Esophagus muscularis mucosa (tissue), 4 donors: ENCODE measurements at regions not wholly inside any gene's neighbourhood (a gene's known extent, or its start where the extent isn't known, plus 50 kb on each side); places are given as distances from the start of the nearest gene placed in this dataset.

Experiments
- DNase-seq: peaks from one replicate; pipeline ENCODE4 v3.0.0-alpha.2; 2017; ENCODE audit errors: extremely low spot score
- H3K27ac ChIP-seq, 4 donors: fragments of 200-600 bp; sonication (generic); replicated peaks in 1 of 4; 1 replicate in 3 of 4; 2 replicates in 1 of 4; pipeline ENCODE4 v1.5.1; 2016 to 2019; ENCODE audit warnings: mild to moderate bottlenecking in 1 of 4
- H3K27me3 ChIP-seq, 4 donors: fragments of 200-600 bp; sonication (generic); one replicate each; pipeline versions ENCODE4 v1.5.1 to v1.6.0; 2016 to 2019
- H3K36me3 ChIP-seq, 4 donors: fragments of 200-600 bp; sonication (generic); one replicate each; pipeline ENCODE4 v1.5.1; 2016 to 2019
- H3K4me1 ChIP-seq, 4 donors: fragments of 200-600 bp; sonication (generic); one replicate each; pipeline ENCODE4 v1.5.1; 2016 to 2019
- H3K4me3 ChIP-seq, 4 donors: fragments of 200-600 bp; sonication (generic); 1 replicate in 2 of 4; 2 replicates in 2 of 4; pipeline ENCODE4 v1.5.1; 2016 to 2019; ENCODE audit warnings: mild to moderate bottlenecking in 4 of 4, moderate library complexity in 1 of 4
- H3K9me3 ChIP-seq, 4 donors: fragments of 200-600 bp; sonication (generic); 1 replicate in 3 of 4; 2 replicates in 1 of 4; pipeline ENCODE4 v1.5.1; 2016 to 2019
- EP300 ChIP-seq: sonication (generic); formaldehyde crosslinking; IDR thresholded peaks from one replicate; pipeline ENCODE4 v1.6.1; 2017; ENCODE audit warnings: antibody characterized with exemption
- POLR2A ChIP-seq: fragments of 450-650 bp; IDR thresholded peaks from one replicate; pipeline ENCODE4 v1.6.1; 2017; ENCODE audit warnings: antibody characterized with exemption, moderate library complexity, mild to moderate bottlenecking, low read depth
- POLR2AphosphoS5 ChIP-seq, 2 donors: sonication (generic); formaldehyde crosslinking; IDR thresholded peaks; one replicate each; pipeline ENCODE4 v1.6.1; 2017; ENCODE audit warnings: antibody characterized with exemption in 2 of 2
- WGBS: methylation state at CpG from one replicate; pipeline ENCODE4 v1.1.5; 2018; 5-methylcytosine and 5-hydroxymethylcytosine counted together
- intact Hi-C: fragments of 100-400 bp; cut with DNase I; formaldehyde crosslinking; loops from one replicate; pipeline ENCODE4 v1.15.1; 2023
- TF ChIP-seq, protein P1 (sequence below), 3 experiments: fragments of 200-600 bp in 2 of 3; fragments of 450-650 bp in 1 of 3; sonication (generic) in 2 of 3; IDR thresholded peaks; one replicate each; pipeline ENCODE4 v1.5.1; 2017 to 2019; ENCODE audit warnings: antibody characterized with exemption in 3 of 3, mild to moderate bottlenecking in 2 of 3, moderate library complexity in 1 of 3

DNA sequence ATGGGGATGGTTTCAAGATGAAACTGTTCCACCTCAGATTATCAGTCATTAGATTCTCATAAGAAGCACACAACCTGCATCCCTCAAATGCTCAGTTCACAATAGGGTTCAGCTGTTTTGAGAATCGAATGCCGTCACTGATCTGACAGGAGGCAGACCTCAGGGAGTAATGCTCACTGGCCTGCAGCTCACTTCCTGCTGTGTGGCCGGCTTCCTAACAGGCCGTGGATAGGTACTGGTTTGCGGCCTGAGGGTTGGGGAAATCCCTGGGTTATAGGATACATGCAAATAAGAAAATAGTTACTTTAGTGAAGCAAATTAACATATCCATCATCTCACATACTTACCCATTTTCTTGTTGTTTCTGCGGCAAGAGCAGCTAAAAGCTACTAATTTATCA is 160.4 kb downstream of the MAD2L1 start:
- Histone ChIP-seq H3K36me3 (no peaks in the 10 kb centered on the region), H3K27ac (no peak overlapping the region), H3K27me3 (no peaks in the 10 kb centered on the region), H3K9me3 (peaks cover 0 to 8% (median 2%) of the 10 kb centered on the region in 4 donors), H3K4me1 (no peaks in the 10 kb centered on the region), H3K4me3 (no peak overlapping the region)
- no peak for DNase-seq
- intact Hi-C loops: no loop called here
- TF ChIP-seq POLR2AphosphoS5 (IDR thresholded peaks at IDR 0.05) (no peak), EP300 (no peak), POLR2A (no peak)
- TF ChIP-seq, protein P1, sequence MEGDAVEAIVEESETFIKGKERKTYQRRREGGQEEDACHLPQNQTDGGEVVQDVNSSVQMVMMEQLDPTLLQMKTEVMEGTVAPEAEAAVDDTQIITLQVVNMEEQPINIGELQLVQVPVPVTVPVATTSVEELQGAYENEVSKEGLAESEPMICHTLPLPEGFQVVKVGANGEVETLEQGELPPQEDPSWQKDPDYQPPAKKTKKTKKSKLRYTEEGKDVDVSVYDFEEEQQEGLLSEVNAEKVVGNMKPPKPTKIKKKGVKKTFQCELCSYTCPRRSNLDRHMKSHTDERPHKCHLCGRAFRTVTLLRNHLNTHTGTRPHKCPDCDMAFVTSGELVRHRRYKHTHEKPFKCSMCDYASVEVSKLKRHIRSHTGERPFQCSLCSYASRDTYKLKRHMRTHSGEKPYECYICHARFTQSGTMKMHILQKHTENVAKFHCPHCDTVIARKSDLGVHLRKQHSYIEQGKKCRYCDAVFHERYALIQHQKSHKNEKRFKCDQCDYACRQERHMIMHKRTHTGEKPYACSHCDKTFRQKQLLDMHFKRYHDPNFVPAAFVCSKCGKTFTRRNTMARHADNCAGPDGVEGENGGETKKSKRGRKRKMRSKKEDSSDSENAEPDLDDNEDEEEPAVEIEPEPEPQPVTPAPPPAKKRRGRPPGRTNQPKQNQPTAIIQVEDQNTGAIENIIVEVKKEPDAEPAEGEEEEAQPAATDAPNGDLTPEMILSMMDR (IDR thresholded peaks at IDR 0.05): no peak
- WGBS: 93% methylated on average over 6 of the region's 6 CpGs

DNA sequence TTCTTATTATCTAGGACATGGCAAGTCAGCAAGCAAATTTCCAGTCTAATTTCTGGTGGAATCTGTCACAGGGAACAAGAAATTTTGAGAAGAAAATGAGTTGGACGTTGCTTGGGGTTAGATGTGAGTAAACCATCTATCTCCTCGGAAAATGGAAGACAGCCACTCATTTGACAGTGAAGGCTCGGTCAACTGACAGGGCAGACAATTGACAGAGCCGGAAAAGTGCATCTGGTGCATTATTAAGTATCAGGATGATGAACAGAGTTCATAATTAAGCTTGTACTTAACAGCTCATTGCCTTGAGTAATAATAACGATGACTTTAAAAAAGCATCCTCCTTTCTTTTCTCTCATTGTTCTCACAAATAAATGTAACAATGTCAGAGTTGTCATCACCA is 168.4 kb downstream of the MAD2L1 start:
- H3K4me3 ChIP-seq: no peak overlapping the region
- intact Hi-C loops: no loop called here
- 30% methylated on average over 5 of the region's 5 CpGs for WGBS
- no peaks in the 10 kb centered on the region for H3K9me3 ChIP-seq
- H3K4me1 ChIP-seq: peaks cover 0 to 38% (median 30%) of the 10 kb centered on the region in 4 donors
- no peak for DNase-seq
- no peaks in the 10 kb centered on the region for H3K36me3 ChIP-seq
- TF ChIP-seq EP300 (no peak), POLR2A (no peak)
- TF ChIP-seq, protein P1 (IDR thresholded peaks at IDR 0.05): no peak
- peak overlapping the region in 3 of 4 donors; percentile 15 to 38 (median 15) for H3K27ac ChIP-seq
- no peaks in the 10 kb centered on the region for H3K27me3 ChIP-seq

DNA sequence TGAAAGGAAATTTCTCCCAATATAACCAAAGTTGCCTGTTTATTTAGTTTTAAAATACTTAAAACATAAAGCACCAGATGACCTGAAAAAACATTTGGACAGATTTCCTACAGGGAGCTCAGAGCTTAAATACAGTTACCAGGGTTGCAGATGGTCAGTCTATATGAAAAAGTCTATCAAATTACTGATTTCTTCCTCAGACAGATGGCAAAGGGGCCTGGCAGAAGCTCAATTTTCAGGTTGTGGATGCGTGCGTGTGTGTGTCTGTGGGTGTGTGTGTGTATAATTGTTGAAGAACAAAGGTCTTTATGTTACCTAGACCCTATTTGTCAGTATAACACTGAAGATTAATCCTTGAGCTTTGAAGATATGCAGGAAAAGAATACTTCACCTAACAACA is 169.4 kb downstream of the MAD2L1 start:
- peaks cover 0 to 38% (median 30%) of the 10 kb centered on the region in 4 donors for H3K4me1 ChIP-seq
- no peaks in the 10 kb centered on the region for H3K9me3 ChIP-seq
- H3K27me3 ChIP-seq: no peaks in the 10 kb centered on the region
- no peak for TF ChIP-seq POLR2AphosphoS5 (IDR thresholded peaks at IDR 0.05)
- no peak for TF ChIP-seq POLR2A
- no peak for TF ChIP-seq EP300
- TF ChIP-seq, protein P1 (IDR thresholded peaks at IDR 0.05): no peak
- DNase-seq: no peak
- intact Hi-C loops: no loop called here
- H3K4me3 ChIP-seq: no peak overlapping the region
- H3K27ac ChIP-seq: peak overlapping the region in 2 of 4 donors; percentile 6 to 22
- no peaks in the 10 kb centered on the region for H3K36me3 ChIP-seq
- 78% methylated on average over 2 of the region's 2 CpGs for WGBS

DNA sequence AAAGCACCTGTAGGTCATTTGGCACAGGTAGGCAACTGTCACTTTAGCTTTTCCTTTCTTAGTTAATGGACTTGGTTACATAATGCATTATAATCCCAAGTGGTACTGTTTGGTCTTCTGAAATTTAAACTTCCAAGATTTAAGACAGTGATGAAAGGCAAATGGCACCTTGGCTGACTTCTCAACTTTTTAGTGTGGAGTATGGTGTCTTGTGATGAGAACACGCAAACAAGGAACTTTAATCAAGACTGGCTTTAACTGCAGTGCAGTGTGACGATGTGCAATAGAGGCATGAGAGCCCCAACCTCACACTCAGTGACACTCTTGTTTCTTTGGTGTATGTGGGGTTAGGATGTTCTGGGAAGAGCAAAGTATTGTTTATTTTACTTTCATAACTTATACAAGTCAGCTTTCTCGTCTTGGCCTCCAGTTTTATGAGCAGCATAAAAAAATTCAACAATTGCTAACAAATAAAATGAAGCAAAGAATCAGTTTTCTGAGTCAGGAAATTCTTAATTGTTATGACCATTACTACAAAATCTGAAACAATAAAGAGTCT is 171.9 kb downstream of the MAD2L1 start:
- Histone ChIP-seq H3K36me3 (no peaks in the 10 kb centered on the region), H3K27me3 (no peaks in the 10 kb centered on the region), H3K27ac (peak overlapping the region; percentile 54 to 74 (median 66)), H3K9me3 (no peaks in the 10 kb centered on the region), H3K4me3 (no peak overlapping the region), H3K4me1 (peaks cover 0 to 38% (median 30%) of the 10 kb centered on the region in 4 donors)
- no peak for DNase-seq
- intact Hi-C loops: no loop called here
- 41% methylated on average over 3 of the region's 3 CpGs for WGBS
- TF ChIP-seq POLR2AphosphoS5 (IDR thresholded peaks at IDR 0.05) (peak; percentile 58 to 78), EP300 (peak; percentile 26)
- TF ChIP-seq, protein P1 (IDR thresholded peaks at IDR 0.05): no peak

DNA sequence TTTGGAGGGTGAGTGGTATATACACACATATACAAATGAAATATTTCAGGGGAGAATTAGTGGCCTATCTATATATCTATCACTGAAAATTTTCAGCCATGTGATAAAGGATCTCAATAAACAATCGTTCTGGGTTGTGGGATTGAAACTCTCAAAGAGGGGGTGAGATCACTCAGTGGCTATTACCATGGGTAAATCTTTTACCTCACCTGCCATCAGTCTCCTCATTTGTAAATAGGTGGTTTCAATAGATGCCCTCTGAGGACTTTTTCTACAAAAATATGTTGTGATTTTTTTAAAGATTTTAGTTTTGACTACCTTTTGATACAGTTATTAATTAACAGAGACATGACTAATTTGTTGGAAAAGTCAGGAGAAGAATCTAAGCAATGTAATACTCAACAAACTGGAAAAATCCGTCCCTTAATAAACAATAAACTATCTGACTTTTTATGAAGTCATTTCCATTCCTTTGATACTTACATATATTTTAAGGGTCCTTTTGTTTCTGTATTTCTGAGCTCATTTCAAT is 192.8 kb downstream of the MAD2L1 start:
- Histone ChIP-seq H3K4me1 (peaks cover 0 to 18% (median 0%) of the 10 kb centered on the region in 4 donors), H3K27ac (no peak overlapping the region), H3K27me3 (no peaks in the 10 kb centered on the region), H3K36me3 (no peaks in the 10 kb centered on the region), H3K9me3 (no peaks in the 10 kb centered on the region), H3K4me3 (no peak overlapping the region)
- no peak for DNase-seq
- TF ChIP-seq POLR2AphosphoS5 (IDR thresholded peaks at IDR 0.05) (no peak), EP300 (no peak), POLR2A (no peak)
- TF ChIP-seq, protein P1 (IDR thresholded peaks at IDR 0.05): no peak
- WGBS: 75% methylated on average over 2 of the region's 2 CpGs
- intact Hi-C loops: no loop called here
